HG03378 (cell line): ENCODE measurements at regions not wholly inside any gene's neighbourhood (a gene's known extent, or its start where the extent isn't known, plus 50 kb on each side); places are given as distances from the start of the nearest gene placed in this dataset.

Experiments
- ATAC-seq: cut with Tn5 transposase; IDR thresholded peaks from one replicate; pipeline ENCODE4 v1.9.1; 2021; ENCODE audit warnings: mild to moderate bottlenecking, moderate library complexity; ENCODE audit not compliant: unreplicated experiment

GRCh38 chr18:61148322-61148721 is 184.9 kb upstream of the CDH20 start:
- ATAC-seq: no peak

- ATAC-seq: no peak
These were observed 183.4 kb upstream of the CDH20 start for GRCh38 chr18:61149786-61150185.

GRCh38 chr18:61153571-61153970 is 179.7 kb upstream of the CDH20 start:
- ATAC-seq: no peak

GRCh38 chr18:61154866-61155265 is 178.4 kb upstream of the CDH20 start:
- no peak for ATAC-seq

- no peak for ATAC-seq
These were observed 177.6 kb upstream of the CDH20 start for GRCh38 chr18:61155586-61155985.

- no peak for ATAC-seq
These were observed 175.8 kb upstream of the CDH20 start for GRCh38 chr18:61157451-61157850.

- no peak for ATAC-seq
These were observed 174.0 kb upstream of the CDH20 start for GRCh38 chr18:61159246-61159645.

GRCh38 chr18:61164321-61164720 is 168.9 kb upstream of the CDH20 start:
- no peak for ATAC-seq

- no peak for ATAC-seq
These were observed 165.3 kb upstream of the CDH20 start for GRCh38 chr18:61167902-61168301.

- no peak for ATAC-seq
These were observed 163.8 kb upstream of the CDH20 start for GRCh38 chr18:61169386-61169785.

- ATAC-seq: no peak
These were observed 160.6 kb upstream of the CDH20 start for GRCh38 chr18:61172624-61173023.

- no peak for ATAC-seq
These were observed 159.7 kb upstream of the CDH20 start for GRCh38 chr18:61173554-61173953.

- no peak for ATAC-seq
These were observed 149.4 kb upstream of the CDH20 start for GRCh38 chr18:61183798-61184197.

GRCh38 chr18:61187971-61188370 is 145.3 kb upstream of the CDH20 start:
- ATAC-seq: no peak

GRCh38 chr18:61189376-61189775 is 143.9 kb upstream of the CDH20 start:
- ATAC-seq: no peak

GRCh38 chr18:61194726-61195125 is 138.5 kb upstream of the CDH20 start:
- no peak for ATAC-seq

GRCh38 chr18:61196750-61197149 is 136.5 kb upstream of the CDH20 start:
- no peak for ATAC-seq

GRCh38 chr18:61198486-61198885 is 134.7 kb upstream of the CDH20 start:
- no peak for ATAC-seq

- ATAC-seq: no peak
These were observed 133.9 kb upstream of the CDH20 start for GRCh38 chr18:61199171-61199848.

GRCh38 chr18:61201511-61201910 is 131.7 kb upstream of the CDH20 start:
- ATAC-seq: no peak

- no peak for ATAC-seq
These were observed 130.1 kb upstream of the CDH20 start for GRCh38 chr18:61203151-61203550.

- no peak for ATAC-seq
These were observed 123.4 kb upstream of the CDH20 start for GRCh38 chr18:61209801-61210200.

- no peak for ATAC-seq
These were observed 117.2 kb upstream of the CDH20 start for GRCh38 chr18:61216051-61216450.
